RWPE2 (cell line): ENCODE measurements at regions not wholly inside any gene's neighbourhood (a gene's known extent, or its start where the extent isn't known, plus 50 kb on each side); places are given as distances from the start of the nearest gene placed in this dataset.
"Not testable (repeated sequence)": the region's sequence is repeated elsewhere in the genome, so short reads cannot be mapped to it uniquely, and the experiment has no call there.

Experiments
- ATAC-seq: fragments of 200-7000 bp; cut with Tn5 transposase; 3 replicates; pipeline ENCODE4 v1.9.1; 2021; ENCODE audit warnings: low read depth
- DNase-seq: peaks from one replicate; pipeline ENCODE4 v3.0.0-alpha.2; 2020; ENCODE audit warnings: low spot score
- H3K27ac ChIP-seq: fragments of 450-650 bp; 2 replicates; pipeline ENCODE4 v1.5.1; 2017; ENCODE audit warnings: mild to moderate bottlenecking; ENCODE audit not compliant: poor library complexity, severe bottlenecking
- H3K27me3 ChIP-seq: fragments of 250-450 bp; sonication (Bioruptor Pico); 2 replicates; pipeline ENCODE4 v1.5.1; 2021; ENCODE audit warnings: mild to moderate bottlenecking, moderate library complexity; ENCODE audit not compliant: insufficient read depth, poor library complexity, severe bottlenecking
- H3K36me3 ChIP-seq: fragments of 250-450 bp; sonication (Bioruptor Pico); 2 replicates; pipeline ENCODE4 v1.5.1; 2020; ENCODE audit warnings: low read depth, mild to moderate bottlenecking, moderate library complexity
- H3K4me1 ChIP-seq: fragments of 250-450 bp; sonication (Bioruptor Pico); 2 replicates; pipeline ENCODE4 v1.5.1; 2021; ENCODE audit warnings: mild to moderate bottlenecking, moderate library complexity; ENCODE audit not compliant: insufficient read depth, poor library complexity, severe bottlenecking
- H3K4me3 ChIP-seq: fragments of 250-450 bp; sonication (Bioruptor Pico); 2 replicates; pipeline ENCODE4 v1.5.1; 2021; ENCODE audit warnings: mild to moderate bottlenecking, moderate library complexity; ENCODE audit not compliant: severe bottlenecking
- H3K9me3 ChIP-seq: fragments of 250-450 bp; sonication (Bioruptor Pico); 2 replicates; pipeline ENCODE4 v1.5.1; 2021; ENCODE audit warnings: mild to moderate bottlenecking, moderate library complexity; ENCODE audit not compliant: severe bottlenecking
- CTCF ChIP-seq: fragments of 450-650 bp; IDR thresholded peaks from one replicate; pipeline ENCODE4 v1.5.1; 2017; ENCODE audit warnings: mild to moderate bottlenecking, moderate library complexity; ENCODE audit not compliant: poor library complexity, severe bottlenecking

DNA sequence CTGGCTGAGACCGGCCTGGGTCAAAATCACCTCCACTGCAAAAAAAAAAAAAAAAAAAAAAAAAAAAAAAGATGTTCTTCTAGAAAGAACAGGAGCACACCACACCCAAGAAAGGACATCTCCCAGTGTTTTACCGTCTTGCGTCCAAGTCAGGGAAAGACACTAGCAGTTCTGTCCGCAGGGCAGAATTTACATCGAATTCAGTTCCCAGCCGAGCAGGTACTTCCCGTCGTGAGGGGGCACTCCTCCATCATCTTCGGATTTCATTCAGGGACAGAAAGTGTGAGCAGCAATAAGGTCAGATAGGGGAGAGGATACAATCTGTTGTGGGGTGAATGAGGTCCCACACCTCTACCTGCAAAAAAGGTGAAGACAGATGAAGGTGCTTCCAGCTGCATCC lies 574.7 kb downstream of the KCNJ18 start:
- Histone ChIP-seq H3K27ac (no peak overlapping the region), H3K27me3 (no peaks in the 10 kb centered on the region), H3K4me3 (no peak overlapping the region), H3K9me3 (no peaks in the 10 kb centered on the region), H3K36me3 (no peaks in the 10 kb centered on the region), H3K4me1 (no peaks in the 10 kb centered on the region)
- no peak for TF ChIP-seq CTCF
- no peak for ATAC-seq
- DNase-seq: no peak

DNA sequence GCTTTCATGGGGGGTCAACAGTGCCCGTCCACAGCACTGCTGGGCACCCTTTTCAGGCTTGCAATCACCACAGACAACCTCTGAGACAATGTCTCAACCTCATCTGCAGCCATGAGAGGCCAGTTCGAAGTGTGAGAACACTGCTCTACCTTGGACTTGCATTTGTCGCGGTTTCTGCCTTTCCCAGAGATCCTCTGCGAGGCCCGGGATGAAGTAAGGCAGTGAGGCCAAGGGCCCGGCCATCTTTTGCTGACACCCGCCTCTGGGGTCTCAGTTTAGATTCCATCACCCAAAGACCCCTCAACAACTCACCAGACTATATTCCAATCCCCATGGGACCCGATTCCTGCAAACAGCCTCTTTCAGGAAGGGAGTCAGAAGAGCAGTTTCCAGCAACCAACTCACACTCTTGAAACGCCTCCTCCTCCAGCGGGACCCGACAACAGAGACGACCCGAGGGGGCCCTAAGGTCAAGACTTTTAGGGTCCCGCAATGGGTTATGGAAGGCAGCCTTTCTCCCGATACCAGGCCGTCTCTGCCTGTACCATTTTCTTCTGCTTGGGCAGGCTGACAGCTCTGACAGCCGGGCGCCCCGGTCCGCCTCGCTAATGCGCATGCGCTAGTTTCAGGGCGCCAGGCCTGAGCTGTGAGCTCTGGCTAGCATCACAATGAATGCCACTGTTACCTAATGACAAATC lies 576.0 kb downstream of the KCNJ18 start:
- DNase-seq: no peak
- no peak for ATAC-seq
- no peaks in the 10 kb centered on the region for H3K36me3 ChIP-seq
- H3K4me1 ChIP-seq: no peaks in the 10 kb centered on the region
- H3K9me3 ChIP-seq: no peaks in the 10 kb centered on the region
- H3K27me3 ChIP-seq: no peaks in the 10 kb centered on the region
- no peak overlapping the region for H3K27ac ChIP-seq
- no peak overlapping the region for H3K4me3 ChIP-seq
- TF ChIP-seq CTCF: no peak

- no peak overlapping the region for H3K4me3 ChIP-seq
- TF ChIP-seq CTCF: no peak
Observed at GRCh38 chr17:22268912-22269220, 576.5 kb downstream of the KCNJ18 start.

DNA sequence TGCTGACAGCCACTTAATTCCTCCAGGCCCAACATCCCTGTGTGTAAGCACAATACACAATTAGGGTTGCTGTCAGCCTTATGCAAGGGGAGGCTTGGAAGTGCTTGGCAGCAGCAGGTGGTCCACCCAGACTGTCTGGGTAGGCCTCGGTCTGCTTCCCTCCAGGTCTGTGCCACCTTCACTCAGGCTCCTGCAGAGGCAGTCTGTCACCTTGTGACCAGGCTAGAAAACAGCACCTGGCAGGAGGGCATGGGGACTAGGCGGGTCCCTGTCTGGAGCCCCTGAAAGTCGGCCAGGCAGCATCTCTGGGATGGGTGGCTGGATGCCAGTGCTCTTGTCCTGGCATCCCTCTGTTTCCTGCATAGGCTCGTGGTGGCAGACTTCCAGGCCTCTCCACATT lies 578.1 kb downstream of the KCNJ18 start:
- H3K4me1 ChIP-seq: no peaks in the 10 kb centered on the region
- ATAC-seq: no peak
- H3K27me3 ChIP-seq: no peaks in the 10 kb centered on the region

More at GRCh38 chr17:22268912-22269220, 576.5 kb downstream of the KCNJ18 start:
- H3K4me1 ChIP-seq: no peaks in the 10 kb centered on the region
- no peaks in the 10 kb centered on the region for H3K36me3 ChIP-seq
- H3K27ac ChIP-seq: no peak overlapping the region
- no peaks in the 10 kb centered on the region for H3K9me3 ChIP-seq
- no peak for DNase-seq
- no peak for ATAC-seq
- no peaks in the 10 kb centered on the region for H3K27me3 ChIP-seq

DNA sequence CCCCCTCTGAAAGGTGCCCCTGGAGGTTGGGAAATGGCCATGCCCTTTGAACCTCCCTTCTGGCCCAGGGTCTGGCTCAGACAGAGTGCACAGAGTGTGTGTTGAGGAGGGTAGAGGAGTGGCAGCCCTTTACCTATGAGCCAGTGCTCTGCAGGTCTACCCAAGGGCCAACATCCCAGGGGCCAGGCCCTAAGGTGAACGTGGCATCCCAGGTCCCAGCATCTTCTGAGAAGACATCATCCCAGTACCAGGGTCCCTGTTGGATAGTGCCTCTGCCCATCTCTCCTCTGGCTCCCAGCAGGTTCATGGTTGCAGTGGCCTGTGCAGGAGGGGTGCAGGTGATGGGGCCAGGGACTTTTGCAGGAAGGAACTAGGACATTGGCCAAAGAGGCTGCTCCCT lies 578.5 kb downstream of the KCNJ18 start:
- not testable (repeated sequence) for H3K9me3 ChIP-seq, H3K36me3 ChIP-seq, H3K27ac ChIP-seq, H3K27me3 ChIP-seq, H3K4me3 ChIP-seq, ATAC-seq, DNase-seq, H3K4me1 ChIP-seq

More for the DNA sequence above, 578.1 kb downstream of the KCNJ18 start:
- TF ChIP-seq CTCF: no peak
- no peak overlapping the region for H3K4me3 ChIP-seq
- H3K27ac ChIP-seq: no peak overlapping the region
- no peaks in the 10 kb centered on the region for H3K9me3 ChIP-seq
- no peaks in the 10 kb centered on the region for H3K36me3 ChIP-seq
- DNase-seq: no peak
